Left ventricle myocardium inferior (tissue), 1 donor: ENCODE measurements at regions not wholly inside any gene's neighbourhood (a gene's known extent, or its start where the extent isn't known, plus 50 kb on each side); places are given as distances from the start of the nearest gene placed in this dataset.
"Not testable (repeated sequence)": the region's sequence is repeated elsewhere in the genome, so short reads cannot be mapped to it uniquely, and the experiment has no call there.

Experiments
- DNase-seq: peaks from one replicate; pipeline ENCODE4 v3.0.0-alpha.2; 2020
- H3K27ac ChIP-seq: fragments of 200-600 bp; replicated peaks from 2 replicates; pipeline ENCODE4 v1.8.0; 2021
- H3K27me3 ChIP-seq: fragments of 200-600 bp; 2 replicates; pipeline ENCODE4 v1.8.0; 2021; ENCODE audit warnings: low read depth
- H3K36me3 ChIP-seq: fragments of 200-600 bp; 2 replicates; pipeline ENCODE4 v1.8.0; 2021
- H3K4me1 ChIP-seq: fragments of 200-600 bp; 2 replicates; pipeline ENCODE4 v1.8.0; 2021
- H3K4me3 ChIP-seq: fragments of 200-600 bp; 2 replicates; pipeline ENCODE4 v1.8.0; 2021; ENCODE audit warnings: mild to moderate bottlenecking, moderate library complexity
- H3K9me3 ChIP-seq: fragments of 200-600 bp; replicated peaks from 2 replicates; pipeline ENCODE4 v1.8.0; 2021
- intact Hi-C: fragments of 100-400 bp; cut with micrococcal nuclease; formaldehyde crosslinking; loops from one replicate; pipeline ENCODE4 v1.11.0; 2022
- TF ChIP-seq, protein P1 (sequence below): fragments of 200-600 bp; IDR thresholded peaks from 2 replicates; pipeline ENCODE4 v1.8.0; 2021; ENCODE audit warnings: antibody characterized with exemption, mild to moderate bottlenecking, borderline replicate concordance
- donor health status: DM: no; HTN: yes; CAD: no; lungs with severe emphysema.

DNA sequence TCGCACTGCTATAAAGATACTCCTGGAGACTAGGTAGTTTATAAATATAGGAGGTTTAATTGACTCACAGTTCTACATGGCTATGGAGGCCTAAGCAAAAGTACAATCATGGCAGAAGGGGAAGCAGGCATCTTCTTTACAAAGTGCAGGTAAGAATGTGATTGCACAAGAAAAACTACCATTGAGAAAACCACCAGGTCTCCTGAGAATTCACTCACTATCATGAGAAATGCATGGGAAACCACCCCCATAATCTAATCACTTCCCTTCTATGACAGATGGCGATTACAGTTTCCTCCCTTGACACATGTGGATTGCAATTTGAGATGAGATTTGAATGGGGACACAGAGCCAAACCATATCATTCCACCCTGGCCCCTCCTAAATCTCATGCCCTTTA, 121.2 kb upstream of the ST8SIA4 start:
- intact Hi-C loops = no loop called here
- no peak for DNase-seq

DNA sequence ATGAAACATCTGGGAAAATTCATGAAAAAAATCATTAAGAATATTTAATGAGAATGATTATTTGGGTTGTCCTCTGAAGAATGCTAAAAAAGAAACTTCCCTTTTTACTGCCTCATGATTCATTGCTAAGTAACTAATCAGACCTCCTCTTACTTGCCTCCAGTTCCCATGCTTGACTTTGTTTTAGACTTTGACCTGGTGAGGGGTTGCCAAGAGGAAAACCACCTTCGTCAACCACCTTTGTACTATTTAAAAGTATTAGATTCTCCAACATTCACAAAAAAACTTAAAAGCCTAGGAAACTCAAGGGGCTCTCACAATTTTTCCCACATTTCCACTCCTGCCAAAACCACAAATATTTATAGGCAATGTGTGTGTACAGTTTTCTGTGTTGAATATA, 115.2 kb upstream of the ST8SIA4 start:
- Histone ChIP-seq H3K9me3 (peaks cover 8% of the 10 kb centered on the region), H3K27ac (peak overlapping the region; percentile 42), H3K36me3 (no peaks in the 10 kb centered on the region), H3K4me1 (no peaks in the 10 kb centered on the region), H3K4me3 (no peak overlapping the region), H3K27me3 (no peaks in the 10 kb centered on the region)
- TF ChIP-seq, protein P1, sequence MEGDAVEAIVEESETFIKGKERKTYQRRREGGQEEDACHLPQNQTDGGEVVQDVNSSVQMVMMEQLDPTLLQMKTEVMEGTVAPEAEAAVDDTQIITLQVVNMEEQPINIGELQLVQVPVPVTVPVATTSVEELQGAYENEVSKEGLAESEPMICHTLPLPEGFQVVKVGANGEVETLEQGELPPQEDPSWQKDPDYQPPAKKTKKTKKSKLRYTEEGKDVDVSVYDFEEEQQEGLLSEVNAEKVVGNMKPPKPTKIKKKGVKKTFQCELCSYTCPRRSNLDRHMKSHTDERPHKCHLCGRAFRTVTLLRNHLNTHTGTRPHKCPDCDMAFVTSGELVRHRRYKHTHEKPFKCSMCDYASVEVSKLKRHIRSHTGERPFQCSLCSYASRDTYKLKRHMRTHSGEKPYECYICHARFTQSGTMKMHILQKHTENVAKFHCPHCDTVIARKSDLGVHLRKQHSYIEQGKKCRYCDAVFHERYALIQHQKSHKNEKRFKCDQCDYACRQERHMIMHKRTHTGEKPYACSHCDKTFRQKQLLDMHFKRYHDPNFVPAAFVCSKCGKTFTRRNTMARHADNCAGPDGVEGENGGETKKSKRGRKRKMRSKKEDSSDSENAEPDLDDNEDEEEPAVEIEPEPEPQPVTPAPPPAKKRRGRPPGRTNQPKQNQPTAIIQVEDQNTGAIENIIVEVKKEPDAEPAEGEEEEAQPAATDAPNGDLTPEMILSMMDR = no peak
- DNase-seq = no peak
- intact Hi-C loops = no loop called here

More for the DNA sequence above, 121.2 kb upstream of the ST8SIA4 start:
- H3K36me3 ChIP-seq = no peaks in the 10 kb centered on the region
- no peaks in the 10 kb centered on the region for H3K4me1 ChIP-seq
- no peaks in the 10 kb centered on the region for H3K9me3 ChIP-seq
- TF ChIP-seq, protein P1 = no peak
- H3K4me3 ChIP-seq = no peak overlapping the region
- no peaks in the 10 kb centered on the region for H3K27me3 ChIP-seq
- no peak overlapping the region for H3K27ac ChIP-seq

DNA sequence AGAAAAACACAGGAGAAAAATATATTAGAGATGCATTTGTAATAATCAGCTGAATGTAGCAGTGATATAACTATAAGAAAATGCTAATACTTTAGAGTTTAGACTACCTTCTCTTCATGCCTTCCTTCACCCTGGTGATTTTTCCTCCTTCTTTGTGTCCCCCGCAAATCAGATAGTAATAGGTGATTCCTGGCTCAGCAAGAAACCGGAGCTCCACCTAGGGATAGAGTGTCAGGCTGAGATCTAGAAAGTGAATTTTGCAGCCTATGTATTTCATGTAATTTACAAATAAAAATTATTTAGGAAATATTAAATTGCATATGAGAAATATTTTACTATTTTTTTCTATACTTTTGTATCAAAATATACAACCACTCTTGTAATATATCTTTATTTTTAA, 109.8 kb upstream of the ST8SIA4 start:
- Histone ChIP-seq H3K36me3 (no peaks in the 10 kb centered on the region), H3K27me3 (no peaks in the 10 kb centered on the region), H3K4me1 (no peaks in the 10 kb centered on the region), H3K4me3 (no peak overlapping the region), H3K9me3 (peaks cover 8% of the 10 kb centered on the region), H3K27ac (no peak overlapping the region)
- TF ChIP-seq, protein P1 = peak; percentile 17
- no peak for DNase-seq
- intact Hi-C loops = no loop called here

DNA sequence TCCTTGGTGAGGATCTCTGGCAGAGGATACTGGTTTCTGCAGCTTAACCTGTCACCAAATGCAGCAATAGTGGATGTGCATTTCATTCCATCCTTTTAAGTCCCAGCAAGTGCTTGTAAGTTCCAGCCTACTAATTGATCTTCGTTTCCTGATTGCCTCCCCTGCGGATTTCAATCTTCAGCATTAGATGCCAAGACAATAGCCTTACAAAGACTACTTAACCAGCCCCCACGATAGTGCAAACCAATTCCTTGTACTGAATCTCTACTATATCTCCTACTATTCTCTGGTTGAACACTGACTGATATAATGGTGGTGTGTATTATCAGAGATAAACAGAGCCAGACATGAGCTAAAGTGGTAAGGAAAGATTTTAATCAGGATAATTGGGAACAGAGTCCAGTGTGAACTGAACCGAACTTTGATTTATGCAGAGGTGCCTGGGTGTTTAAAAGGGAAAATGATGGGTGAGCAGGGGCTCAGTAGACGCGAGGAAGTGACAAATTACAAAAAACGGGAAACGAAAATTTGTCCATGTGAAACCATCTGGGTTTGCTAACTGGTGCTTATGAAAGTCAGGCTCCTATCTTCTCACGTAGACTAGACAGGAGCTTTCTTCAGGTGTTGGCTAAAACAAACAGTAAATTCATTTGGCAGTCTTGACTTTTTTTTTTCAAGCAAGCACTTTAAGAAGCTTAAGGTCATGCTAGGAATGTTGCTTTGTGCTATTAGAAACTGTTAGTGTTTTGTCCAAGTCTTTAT, 106.9 kb upstream of the ST8SIA4 start:
- Histone ChIP-seq H3K9me3 (peaks cover 18% of the 10 kb centered on the region), H3K4me1 (no peaks in the 10 kb centered on the region), H3K27ac (no peak overlapping the region), H3K36me3 (no peaks in the 10 kb centered on the region), H3K27me3 (no peaks in the 10 kb centered on the region), H3K4me3 (no peak overlapping the region)
- TF ChIP-seq, protein P1 = no peak
- no peak for DNase-seq
- intact Hi-C loops = no loop called here

DNA sequence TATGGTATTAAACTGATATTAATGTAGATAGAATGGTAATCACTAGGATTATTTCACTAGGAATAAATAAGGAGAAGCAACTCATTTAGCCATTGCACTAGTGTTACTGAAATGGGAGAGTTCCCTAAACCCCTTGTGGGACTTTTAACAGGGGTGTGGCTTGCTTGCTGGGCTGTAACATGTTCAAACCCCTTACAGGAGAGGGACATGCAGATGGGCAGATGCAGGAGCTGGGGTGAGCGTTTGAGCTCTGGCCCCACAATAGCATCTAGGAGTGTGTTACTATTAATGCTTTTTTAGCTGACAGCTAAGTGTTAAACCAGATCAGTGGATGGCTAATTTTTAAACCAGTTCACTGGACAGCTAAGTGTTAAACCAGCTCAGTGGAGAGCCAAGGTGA, 89.3 kb upstream of the ST8SIA4 start:
- no peak overlapping the region for H3K4me3 ChIP-seq
- no peak for DNase-seq
- peaks cover 9% of the 10 kb centered on the region for H3K9me3 ChIP-seq
- no peaks in the 10 kb centered on the region for H3K27me3 ChIP-seq
- H3K27ac ChIP-seq = no peak overlapping the region
- intact Hi-C loops = no loop called here
- no peaks in the 10 kb centered on the region for H3K36me3 ChIP-seq
- TF ChIP-seq, protein P1 = no peak
- no peaks in the 10 kb centered on the region for H3K4me1 ChIP-seq

DNA sequence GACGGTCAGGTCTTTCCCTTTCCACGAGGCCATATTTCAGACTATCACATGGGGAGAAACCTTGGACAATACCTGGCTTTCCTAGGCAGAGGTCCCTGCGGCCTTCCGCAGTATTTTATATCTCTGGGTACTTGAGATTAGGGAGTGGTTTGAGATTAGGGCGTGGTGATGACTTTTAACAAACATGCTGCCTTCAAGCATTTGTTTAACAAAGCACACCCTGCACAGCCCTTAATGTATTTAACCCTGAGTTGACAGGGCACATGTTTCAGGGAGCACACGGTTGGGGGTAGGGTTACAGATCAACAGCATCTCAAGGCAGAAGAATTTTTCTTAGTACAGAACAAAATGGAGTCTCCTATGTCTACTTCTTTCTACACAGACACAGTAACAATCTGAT, 80.5 kb upstream of the ST8SIA4 start:
- not testable (repeated sequence) for DNase-seq

More for the DNA sequence above, 80.5 kb upstream of the ST8SIA4 start:
- H3K4me3 ChIP-seq, H3K9me3 ChIP-seq, intact Hi-C loops, H3K36me3 ChIP-seq, H3K4me1 ChIP-seq, H3K27ac ChIP-seq, H3K27me3 ChIP-seq: not testable (repeated sequence)
